GM12872 (cell line): ENCODE measurements at regions not wholly inside any gene's neighbourhood (a gene's known extent, or its start where the extent isn't known, plus 50 kb on each side); places are given as distances from the start of the nearest gene placed in this dataset.
A peak's percentile ranks its signal among the peaks of the same experiment; 100 is the strongest.

Source experiments
- CTCF ChIP-seq: IDR thresholded peaks from 3 replicates; pipeline ENCODE4 v1.5.1; 2011; ENCODE audit warnings: low read depth, mild to moderate bottlenecking, low read length, moderate library complexity; ENCODE audit not compliant: insufficient read depth

- TF ChIP-seq CTCF, result no peak
Observed at GRCh38 chr3:73292220-73292619, 230.8 kb downstream of the EBLN2 start.

GRCh38 chr3:73294537-73294936 is 233.1 kb downstream of the EBLN2 start:
- no peak for TF ChIP-seq CTCF

GRCh38 chr3:73295876-73296635 is 234.6 kb downstream of the EBLN2 start:
- no peak for TF ChIP-seq CTCF

DNA sequence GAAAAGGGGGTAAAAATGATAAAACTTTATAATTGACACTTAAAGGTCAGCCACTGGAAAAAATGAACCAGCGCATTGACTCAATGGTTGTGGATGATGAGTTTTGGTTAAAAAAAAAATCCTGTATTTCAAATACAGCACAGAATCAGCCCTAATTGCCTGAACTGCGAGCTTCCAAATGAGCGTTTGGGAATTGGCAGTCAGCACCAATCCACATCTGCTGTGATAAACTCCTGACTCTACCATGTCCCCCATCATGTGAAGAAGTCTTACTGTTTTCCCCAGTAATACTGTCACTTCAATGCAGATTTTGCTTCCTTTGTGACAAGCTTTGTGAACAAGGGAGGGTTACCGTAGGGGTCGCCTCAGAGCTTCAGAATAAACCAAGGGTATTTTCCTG is 235.4 kb downstream of the EBLN2 start:
- no peak for TF ChIP-seq CTCF

- 0 out of 3 replicates have a peak, but pooled peaks have one; percentile 3 for TF ChIP-seq CTCF
Observed at GRCh38 chr3:73298243-73299183, 237.1 kb downstream of the EBLN2 start.

DNA sequence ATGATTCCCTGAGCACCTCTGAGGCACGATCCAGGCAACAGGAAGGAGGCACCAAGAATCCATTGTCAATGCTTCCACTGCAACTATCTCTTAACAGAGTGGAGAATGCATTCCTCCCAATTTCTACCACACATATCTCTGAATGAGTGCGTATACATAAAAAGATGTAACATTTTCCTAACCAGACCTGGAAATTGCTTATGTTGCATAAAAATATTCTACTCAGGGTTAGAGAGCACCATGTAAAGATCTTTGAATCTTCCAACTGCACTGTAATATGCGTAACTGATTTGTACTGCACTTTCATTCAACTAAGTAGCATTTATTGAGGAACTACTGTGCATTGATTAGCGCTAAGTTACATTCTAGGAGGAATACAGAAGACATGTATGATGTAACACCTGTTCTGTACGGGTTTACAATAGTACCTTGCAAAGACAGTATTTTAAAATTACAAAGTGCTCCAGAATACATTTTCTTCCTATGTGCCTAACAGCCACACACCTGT is 237.8 kb downstream of the EBLN2 start:
- TF ChIP-seq CTCF, result no peak
